Smooth muscle cell (in vitro differentiated cells): ENCODE measurements at regions not wholly inside any gene's neighbourhood (a gene's known extent, or its start where the extent isn't known, plus 50 kb on each side); places are given as distances from the start of the nearest gene placed in this dataset.

Experiments
- DNase-seq: peaks from one replicate; lab custom pipeline; 2025; ENCODE audit not compliant: unreplicated experiment; lab: John Stamatoyannopoulos, UW
- H2AFZ ChIP-seq: fragments of 200-600 bp; sonication (generic); 2 replicates; pipeline ENCODE4 v1.6.0; 2016; ENCODE audit warnings: antibody characterized with exemption, low read depth, mild to moderate bottlenecking
- H3F3A ChIP-seq: fragments of 200-600 bp; sonication (generic); 2 replicates; pipeline ENCODE4 v1.6.0; 2017; ENCODE audit warnings: antibody characterized with exemption, low read depth
- H3K27ac ChIP-seq: fragments of 200-600 bp; sonication (generic); 2 replicates; pipeline ENCODE4 v1.5.1; 2016; ENCODE audit warnings: low read depth, mild to moderate bottlenecking
- H3K27me3 ChIP-seq: fragments of 200-600 bp; sonication (generic); 2 replicates; pipeline ENCODE4 v1.6.1; 2016; ENCODE audit warnings: low read depth, mild to moderate bottlenecking
- H3K36me3 ChIP-seq: fragments of 200-600 bp; sonication (generic); 2 replicates; pipeline ENCODE4 v1.5.1; 2016; ENCODE audit warnings: low read depth
- H3K4me1 ChIP-seq: fragments of 200-600 bp; sonication (generic); 2 replicates; pipeline ENCODE4 v1.5.1; 2016; ENCODE audit warnings: low read depth
- H3K4me2 ChIP-seq: fragments of 200-600 bp; sonication (generic); 2 replicates; pipeline ENCODE4 v1.6.0; 2016; ENCODE audit warnings: mild to moderate bottlenecking
- H3K4me3 ChIP-seq: fragments of 200-600 bp; sonication (generic); 2 replicates; pipeline ENCODE4 v1.5.1; 2016; ENCODE audit warnings: mild to moderate bottlenecking
- H3K79me2 ChIP-seq: fragments of 200-600 bp; sonication (generic); 2 replicates; pipeline ENCODE4 v1.6.0; 2016; ENCODE audit warnings: low read depth, mild to moderate bottlenecking
- H3K9ac ChIP-seq: fragments of 200-600 bp; sonication (generic); 2 replicates; pipeline ENCODE4 v1.6.0; 2016; ENCODE audit warnings: low read depth
- H3K9me3 ChIP-seq: fragments of 200-600 bp; sonication (generic); replicated peaks from 2 replicates; pipeline ENCODE4 v1.5.1; 2016; ENCODE audit warnings: low read depth
- H4K20me1 ChIP-seq: fragments of 200-600 bp; sonication (generic); 2 replicates; pipeline ENCODE4 v1.6.0; 2016; ENCODE audit warnings: low read depth
- CTCF ChIP-seq: fragments of 200-600 bp; sonication (generic); IDR thresholded peaks from 2 replicates; pipeline ENCODE4 v1.5.1; 2017; ENCODE audit warnings: borderline replicate concordance, mild to moderate bottlenecking, antibody characterized with exemption; ENCODE audit not compliant: insufficient read depth, poor library complexity, severe bottlenecking
- WGBS: methylation state at CpG from one replicate; pipeline ENCODE4 v1.1.7; 2016; ENCODE audit warnings: low lambda C conversion rate; 5-methylcytosine and 5-hydroxymethylcytosine counted together

- H2AFZ ChIP-seq = no peak overlapping the region
- H3K4me1 ChIP-seq = no peaks in the 10 kb centered on the region
- H3K27ac ChIP-seq = no peak overlapping the region
- TF ChIP-seq CTCF = no peak
- no peaks in the 10 kb centered on the region for H3K36me3 ChIP-seq
- H3F3A ChIP-seq = no peaks in the 10 kb centered on the region
- no peaks in the 10 kb centered on the region for H3K27me3 ChIP-seq
- H3K4me2 ChIP-seq = no peak overlapping the region
- no peaks in the 10 kb centered on the region for H3K79me2 ChIP-seq
- no peaks in the 10 kb centered on the region for H3K9me3 ChIP-seq
- no peak overlapping the region for H3K4me3 ChIP-seq
- H4K20me1 ChIP-seq = no peaks in the 10 kb centered on the region
- no peak overlapping the region for H3K9ac ChIP-seq
- WGBS = 65% methylated on average over 6 of the region's 6 CpGs
- no peak for DNase-seq
Measured at GRCh38 chr4:126687655-126688358, 945.0 kb upstream of the INTU start.

GRCh38 chr4:126691797-126692196, 941.0 kb upstream of the INTU start:
- Histone ChIP-seq H3K4me2 (no peak overlapping the region), H3K9me3 (no peaks in the 10 kb centered on the region), H3K79me2 (no peaks in the 10 kb centered on the region), H3K4me1 (no peaks in the 10 kb centered on the region), H3K27me3 (no peaks in the 10 kb centered on the region), H3K27ac (no peak overlapping the region), H3K4me3 (no peak overlapping the region), H2AFZ (no peak overlapping the region), H3K9ac (no peak overlapping the region), H3F3A (no peaks in the 10 kb centered on the region), H3K36me3 (no peaks in the 10 kb centered on the region), H4K20me1 (no peaks in the 10 kb centered on the region)
- WGBS = 94% methylated on average over 1 of the region's 1 CpG
- no peak for DNase-seq
- no peak for TF ChIP-seq CTCF

- no peak for DNase-seq
- 68% methylated on average over 1 of the region's 1 CpG for WGBS
- Histone ChIP-seq H3F3A (no peaks in the 10 kb centered on the region), H3K27ac (no peak overlapping the region), H2AFZ (no peak overlapping the region), H3K79me2 (no peaks in the 10 kb centered on the region), H3K4me1 (no peaks in the 10 kb centered on the region), H3K4me2 (no peak overlapping the region), H3K9me3 (no peaks in the 10 kb centered on the region), H3K9ac (no peak overlapping the region), H4K20me1 (no peaks in the 10 kb centered on the region), H3K4me3 (no peak overlapping the region), H3K36me3 (no peaks in the 10 kb centered on the region), H3K27me3 (no peaks in the 10 kb centered on the region)
- TF ChIP-seq CTCF = no peak
Measured at GRCh38 chr4:126697748-126698147, 935.0 kb upstream of the INTU start.

- H2AFZ ChIP-seq = no peak overlapping the region
- no peaks in the 10 kb centered on the region for H3F3A ChIP-seq
- no peak for TF ChIP-seq CTCF
- H3K36me3 ChIP-seq = no peaks in the 10 kb centered on the region
- H3K4me1 ChIP-seq = no peaks in the 10 kb centered on the region
- H4K20me1 ChIP-seq = no peaks in the 10 kb centered on the region
- H3K27ac ChIP-seq = no peak overlapping the region
- no peak overlapping the region for H3K9ac ChIP-seq
- no peaks in the 10 kb centered on the region for H3K9me3 ChIP-seq
- no peak overlapping the region for H3K4me2 ChIP-seq
- H3K79me2 ChIP-seq = no peaks in the 10 kb centered on the region
- WGBS = 90% methylated on average over 3 of the region's 3 CpGs
- no peaks in the 10 kb centered on the region for H3K27me3 ChIP-seq
- DNase-seq = no peak
- H3K4me3 ChIP-seq = no peak overlapping the region
Measured at GRCh38 chr4:126698224-126698623, 934.5 kb upstream of the INTU start.
